Caco-2 (cell line): ENCODE measurements at regions not wholly inside any gene's neighbourhood (a gene's known extent, or its start where the extent isn't known, plus 50 kb on each side); places are given as distances from the start of the nearest gene placed in this dataset.

ENCODE experiments used
- BruUV-seq: library from RNA; stranded (reverse); fragments of 400-500 nt; replicated peaks from 2 replicates; lab custom pipeline; 2021; lab: Mats Ljungman, UMichigan
- CTCF ChIA-PET: fragments of 300-600 bp; sonication (Branson Sonifier 250); formaldehyde crosslinking; loops from one replicate; lab custom pipeline; 2022; ENCODE audit warnings: antibody characterized with exemption; lab: Charles Lee
- POLR2A ChIA-PET: fragments of 300-600 bp; sonication (Branson Sonifier 250); formaldehyde crosslinking; loops from one replicate; lab custom pipeline; 2022; ENCODE audit warnings: antibody characterized with exemption; lab: Charles Lee
- DNase-seq, 2 experiments: peaks; one replicate each; pipeline versions ENCODE4 v3.0.0 to v3.0.0-alpha.2; 2020 to 2022
- H3K27me3 ChIP-seq: replicated peaks from 2 replicates; pipeline ENCODE4 v1.6.0; 2011; ENCODE audit warnings: low read length; ENCODE audit not compliant: control insufficient read depth, insufficient read depth
- H3K36me3 ChIP-seq: 2 replicates; pipeline ENCODE4 v1.5.1; 2011; ENCODE audit warnings: low read length; ENCODE audit not compliant: control insufficient read depth, insufficient read depth
- H3K4me1 ChIP-seq: fragments of 250-450 bp; sonication (Bioruptor Pico); 2 replicates; pipeline ENCODE4 v1.5.1; 2020; ENCODE audit warnings: mild to moderate bottlenecking
- H3K4me3 ChIP-seq: 2 replicates; pipeline ENCODE4 v1.5.1; 2011; ENCODE audit warnings: low read depth, mild to moderate bottlenecking, control low read depth, low read length
- H3K9me3 ChIP-seq: fragments of 250-450 bp; sonication (Bioruptor Pico); 2 replicates; pipeline ENCODE4 v1.5.1; 2020; ENCODE audit warnings: mild to moderate bottlenecking, moderate library complexity
- H3K27ac Mint-ChIP-seq: one replicate; pipeline ENCODE4 v1.8.0; 2022; ENCODE audit warnings: mixed read lengths; ENCODE audit not compliant: unreplicated experiment
- H3K27me3 Mint-ChIP-seq: one replicate; pipeline ENCODE4 v1.8.0; 2022; ENCODE audit warnings: mixed read lengths; ENCODE audit not compliant: insufficient read depth, unreplicated experiment
- H3K36me3 Mint-ChIP-seq: one replicate; pipeline ENCODE4 v1.8.0; 2022; ENCODE audit warnings: mild to moderate bottlenecking, mixed read lengths; ENCODE audit not compliant: insufficient read depth, unreplicated experiment
- H3K4me1 Mint-ChIP-seq: one replicate; pipeline ENCODE4 v1.8.0; 2022; ENCODE audit warnings: low read depth, mixed read lengths; ENCODE audit not compliant: unreplicated experiment
- H3K4me3 Mint-ChIP-seq: one replicate; pipeline ENCODE4 v1.8.0; 2022; ENCODE audit warnings: mild to moderate bottlenecking, moderate library complexity, mixed read lengths; ENCODE audit not compliant: unreplicated experiment
- H3K9me3 Mint-ChIP-seq: one replicate; pipeline ENCODE4 v1.8.0; 2022; ENCODE audit warnings: mixed read lengths; ENCODE audit not compliant: unreplicated experiment
- CTCF ChIP-seq, 2 experiments: fragments of 200-600 bp in 1 of 2; IDR thresholded peaks; 1 replicate in 1 of 2; 2 replicates in 1 of 2; pipeline versions ENCODE4 v1.5.1 to v1.8.0; 2011 to 2022; ENCODE audit warnings: antibody characterized with exemption in 1 of 2, control low read depth in 1 of 2, inconsistent platforms in 1 of 2, low read depth in 1 of 2, low read length in 1 of 2, mild to moderate bottlenecking in 1 of 2, moderate library complexity in 1 of 2; ENCODE audit not compliant: insufficient read depth in 1 of 2, severe bottlenecking in 1 of 2, unreplicated experiment in 1 of 2
- intact Hi-C: fragments of 100-400 bp; cut with micrococcal nuclease; formaldehyde crosslinking; loops from one replicate; pipeline ENCODE4 v1.10.0; 2022; ENCODE audit not compliant: unreplicated experiment

GRCh38 chr1:178034676-178035075 lies 59.2 kb upstream of the RASAL2 start:
- H3K36me3 Mint-ChIP-seq = no peaks in the 10 kb centered on the region
- Histone ChIP-seq H3K4me3 (no peak overlapping the region), H3K4me1 (peaks cover 35% of the 10 kb centered on the region), H3K9me3 (0 out of 2 replicates have a peak, but pooled peaks cover 3% of the 10 kb centered on the region), H3K27me3 (no peaks in the 10 kb centered on the region), H3K36me3 (no peaks in the 10 kb centered on the region)
- POLR2A ChIA-PET = no interaction called here
- no peak for DNase-seq
- BruUV-seq = no TSS peak
- no peak overlapping the region for H3K27ac Mint-ChIP-seq
- CTCF ChIA-PET = no interaction called here
- peaks cover 13% of the 10 kb centered on the region for H3K4me1 Mint-ChIP-seq
- TF ChIP-seq CTCF (IDR thresholded peaks at IDR 0.05; ENCODE audit: insufficient read depth in 1 of 2, low read depth in 1 of 2, low read length in 1 of 2, severe bottlenecking in 1 of 2, unreplicated experiment in 1 of 2) = no peak
- no peak overlapping the region for H3K4me3 Mint-ChIP-seq
- no peaks in the 10 kb centered on the region for H3K27me3 Mint-ChIP-seq
- H3K9me3 Mint-ChIP-seq = no peaks in the 10 kb centered on the region
- intact Hi-C loops = no loop called here

- Mint-ChIP-seq H3K27ac (no peak overlapping the region), H3K27me3 (no peaks in the 10 kb centered on the region), H3K9me3 (peaks cover 9% of the 10 kb centered on the region), H3K4me3 (no peak overlapping the region), H3K36me3 (no peaks in the 10 kb centered on the region), H3K4me1 (peaks cover 18% of the 10 kb centered on the region)
- H3K36me3 ChIP-seq = no peaks in the 10 kb centered on the region
- H3K4me3 ChIP-seq = no peak overlapping the region
- H3K9me3 ChIP-seq = 0 out of 2 replicates have a peak, but pooled peaks cover 3% of the 10 kb centered on the region
- no TSS peak for BruUV-seq
- no peak for TF ChIP-seq CTCF (IDR thresholded peaks at IDR 0.05; ENCODE audit: insufficient read depth in 1 of 2, low read depth in 1 of 2, low read length in 1 of 2, severe bottlenecking in 1 of 2, unreplicated experiment in 1 of 2)
- intact Hi-C loops = no loop called here
- ChIA-PET POLR2A (no interaction called here), CTCF (interaction anchor here (1.0 kb wide), 1 partner anchor 90 kb away, joined by 4 read pairs; no protein-coding TSS in a partner anchor)
- DNase-seq = no peak
- no peaks in the 10 kb centered on the region for H3K27me3 ChIP-seq
- peaks cover 39% of the 10 kb centered on the region for H3K4me1 ChIP-seq
These were observed 57.8 kb upstream of the RASAL2 start for GRCh38 chr1:178036090-178036489.

- H3K27ac Mint-ChIP-seq = no peak overlapping the region
These were observed 56.2 kb upstream of the RASAL2 start for GRCh38 chr1:178037510-178038253.

More at GRCh38 chr1:178037510-178038253, 56.2 kb upstream of the RASAL2 start:
- no peak overlapping the region for H3K4me3 ChIP-seq
- POLR2A ChIA-PET = no interaction called here
- H3K27me3 ChIP-seq = no peaks in the 10 kb centered on the region
- peaks cover 23% of the 10 kb centered on the region for H3K4me1 ChIP-seq
- intact Hi-C loops = no loop called here
- TF ChIP-seq CTCF (IDR thresholded peaks at IDR 0.05; ENCODE audit: insufficient read depth in 1 of 2, low read depth in 1 of 2, low read length in 1 of 2, severe bottlenecking in 1 of 2, unreplicated experiment in 1 of 2) = no peak
- no peak for DNase-seq
- H3K27me3 Mint-ChIP-seq = no peaks in the 10 kb centered on the region
- no peaks in the 10 kb centered on the region; the same call in 1 of the 2 replicates for H3K36me3 ChIP-seq
- no TSS peak for BruUV-seq
- H3K9me3 ChIP-seq = 0 out of 2 replicates have a peak, but pooled peaks cover 3% of the 10 kb centered on the region
- no peak overlapping the region for H3K4me3 Mint-ChIP-seq
- CTCF ChIA-PET = no interaction called here
- peaks cover 8% of the 10 kb centered on the region for H3K4me1 Mint-ChIP-seq
- H3K9me3 Mint-ChIP-seq = peaks cover 16% of the 10 kb centered on the region
- H3K36me3 Mint-ChIP-seq = no peaks in the 10 kb centered on the region
